ENCODE measurements at regions not wholly inside any gene's neighbourhood (a gene's known extent, or its start where the extent isn't known, plus 50 kb on each side); places are given as distances from the start of the nearest gene placed in this dataset.

DNA sequence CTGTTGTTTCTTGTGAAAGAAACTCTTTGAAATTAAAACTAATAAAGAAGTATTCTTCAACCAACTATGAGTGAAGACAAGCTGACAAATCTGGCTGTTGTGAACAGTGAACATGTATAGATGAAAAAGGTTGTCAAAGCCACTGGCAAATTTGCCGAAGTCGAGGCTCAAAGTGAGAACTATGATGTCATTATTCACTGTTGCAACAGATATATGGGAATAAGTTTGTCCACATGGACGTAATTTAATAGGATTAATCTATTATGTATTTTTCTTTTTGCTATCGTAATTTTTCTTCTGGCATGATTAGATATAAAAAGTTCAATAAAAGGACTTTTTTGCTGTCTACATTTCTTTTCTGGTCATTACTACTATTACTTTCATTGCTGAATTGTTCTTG is 223.2 kb upstream of the ZNF507 start:
- no peak overlapping the region for H2AFZ ChIP-seq (ENCODE audit: low read depth)
- 19% methylated on average over 4 of the region's 4 CpGs for WGBS (ENCODE audit: low lambda C conversion rate)
- TF ChIP-seq, protein P1, sequence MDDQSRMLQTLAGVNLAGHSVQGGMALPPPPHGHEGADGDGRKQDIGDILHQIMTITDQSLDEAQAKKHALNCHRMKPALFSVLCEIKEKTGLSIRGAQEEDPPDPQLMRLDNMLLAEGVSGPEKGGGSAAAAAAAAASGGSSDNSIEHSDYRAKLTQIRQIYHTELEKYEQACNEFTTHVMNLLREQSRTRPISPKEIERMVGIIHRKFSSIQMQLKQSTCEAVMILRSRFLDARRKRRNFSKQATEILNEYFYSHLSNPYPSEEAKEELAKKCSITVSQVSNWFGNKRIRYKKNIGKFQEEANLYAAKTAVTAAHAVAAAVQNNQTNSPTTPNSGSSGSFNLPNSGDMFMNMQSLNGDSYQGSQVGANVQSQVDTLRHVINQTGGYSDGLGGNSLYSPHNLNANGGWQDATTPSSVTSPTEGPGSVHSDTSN (IDR thresholded peaks at IDR 0.05): no peak
- TF ChIP-seq GABPA (IDR thresholded peaks at IDR 0.05; ENCODE audit: low read depth): no peak
- no peak for TF ChIP-seq NRF1 (IDR thresholded peaks at IDR 0.05; ENCODE audit: low read depth, low read length)
- TF ChIP-seq TCF12 (IDR thresholded peaks at IDR 0.05): no peak
- TF ChIP-seq MEF2A (IDR thresholded peaks at IDR 0.05; ENCODE audit: borderline replicate concordance, low read depth): no peak
- TF ChIP-seq TEAD4 (IDR thresholded peaks at IDR 0.05; ENCODE audit: borderline replicate concordance, insufficient read depth): no peak
- TF ChIP-seq FOSL2 (IDR thresholded peaks at IDR 0.05; ENCODE audit: borderline replicate concordance, low read depth): no peak
- TF ChIP-seq, protein P2, sequence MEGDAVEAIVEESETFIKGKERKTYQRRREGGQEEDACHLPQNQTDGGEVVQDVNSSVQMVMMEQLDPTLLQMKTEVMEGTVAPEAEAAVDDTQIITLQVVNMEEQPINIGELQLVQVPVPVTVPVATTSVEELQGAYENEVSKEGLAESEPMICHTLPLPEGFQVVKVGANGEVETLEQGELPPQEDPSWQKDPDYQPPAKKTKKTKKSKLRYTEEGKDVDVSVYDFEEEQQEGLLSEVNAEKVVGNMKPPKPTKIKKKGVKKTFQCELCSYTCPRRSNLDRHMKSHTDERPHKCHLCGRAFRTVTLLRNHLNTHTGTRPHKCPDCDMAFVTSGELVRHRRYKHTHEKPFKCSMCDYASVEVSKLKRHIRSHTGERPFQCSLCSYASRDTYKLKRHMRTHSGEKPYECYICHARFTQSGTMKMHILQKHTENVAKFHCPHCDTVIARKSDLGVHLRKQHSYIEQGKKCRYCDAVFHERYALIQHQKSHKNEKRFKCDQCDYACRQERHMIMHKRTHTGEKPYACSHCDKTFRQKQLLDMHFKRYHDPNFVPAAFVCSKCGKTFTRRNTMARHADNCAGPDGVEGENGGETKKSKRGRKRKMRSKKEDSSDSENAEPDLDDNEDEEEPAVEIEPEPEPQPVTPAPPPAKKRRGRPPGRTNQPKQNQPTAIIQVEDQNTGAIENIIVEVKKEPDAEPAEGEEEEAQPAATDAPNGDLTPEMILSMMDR (IDR thresholded peaks at IDR 0.05): no peak
- no peak for TF ChIP-seq JUND (IDR thresholded peaks at IDR 0.05)
- TF ChIP-seq ELF1 (IDR thresholded peaks at IDR 0.05): no peak

DNA sequence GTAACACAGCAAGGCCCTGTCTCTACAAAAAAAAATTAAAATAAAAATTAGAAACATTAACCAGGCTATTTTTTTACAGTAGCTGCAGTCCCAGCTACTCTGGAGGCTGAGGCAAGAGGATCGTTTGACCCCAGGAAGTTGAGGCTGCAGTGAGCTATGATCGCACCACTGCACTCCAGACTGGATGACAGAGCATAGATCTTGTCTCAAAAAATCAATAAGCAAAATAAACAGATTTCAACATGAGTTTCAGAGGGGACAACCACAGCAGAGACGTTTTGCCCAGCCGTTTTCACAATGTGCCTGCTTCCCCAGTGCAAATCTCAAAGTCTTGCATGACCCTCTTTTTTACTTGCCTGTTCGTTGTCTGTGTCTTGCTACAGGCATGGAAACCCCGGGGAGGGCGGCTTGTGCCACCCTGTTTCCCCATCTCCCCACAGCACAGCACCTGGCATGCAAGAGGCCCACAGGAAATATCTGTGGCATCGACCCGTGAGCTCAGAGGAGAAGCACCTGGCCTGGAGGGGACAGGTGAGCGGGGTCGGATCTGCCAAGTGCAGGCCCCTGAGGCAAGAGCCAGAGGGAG is 222.0 kb upstream of the ZNF507 start:
- no peaks in the 10 kb centered on the region for H3F3A ChIP-seq (replicated peaks; ENCODE audit: insufficient read depth)
- H3K36me3 ChIP-seq (replicated peaks in 1 of 2; ENCODE audit: control insufficient read depth in 1 of 2, insufficient read depth in 2 of 2, low read length in 1 of 2): no peaks in the 10 kb centered on the region
- CTCF ChIA-PET: no interaction called here
- no peak overlapping the region for H3K4me2 ChIP-seq
- H3K9me2 ChIP-seq: no peaks in the 10 kb centered on the region
- H3K9me3 ChIP-seq: 0 out of 2 replicates have a peak, but pooled peaks cover 2% of the 10 kb centered on the region
- H3K79me2 ChIP-seq (ENCODE audit: insufficient read depth): no peaks in the 10 kb centered on the region
- H3K4me1 ChIP-seq (ENCODE audit: control insufficient read depth in 1 of 2, insufficient read depth in 2 of 2, low read depth in 1 of 2, low read length in 1 of 2): no peaks in the 10 kb centered on the region
- H2AFZ ChIP-seq (ENCODE audit: low read depth): no peak overlapping the region
- no peak overlapping the region for H3K4me3 ChIP-seq (ENCODE audit: low read depth in 2 of 2, low read length in 1 of 2)
- no peaks in the 10 kb centered on the region for H3K27me3 ChIP-seq (ENCODE audit: insufficient read depth)
- POLR2A ChIA-PET: no interaction called here
- WGBS (ENCODE audit: low lambda C conversion rate): 16% methylated on average over 9 of the region's 11 CpGs
- no peak overlapping the region for H3K27ac ChIP-seq (ENCODE audit: low read depth in 2 of 2, low read length in 1 of 2)
- DNase-seq: no peak
- H3K9ac ChIP-seq: no peak overlapping the region
- no peaks in the 10 kb centered on the region for H4K20me1 ChIP-seq (ENCODE audit: insufficient read depth)
- TF ChIP-seq TEAD4 (IDR thresholded peaks at IDR 0.05; ENCODE audit: borderline replicate concordance, insufficient read depth) (no peak), GABPA (IDR thresholded peaks at IDR 0.05; ENCODE audit: low read depth) (no peak), RFX5 (IDR thresholded peaks at IDR 0.05; ENCODE audit: low read length) (no peak), RCOR1 (IDR thresholded peaks at IDR 0.05; ENCODE audit: low read length) (no peak), SIN3A (IDR thresholded peaks at IDR 0.05; ENCODE audit: borderline replicate concordance, low read depth, low read length) (no peak), GATA2 (CRISPR knock-in tag; IDR thresholded peaks at IDR 0.05) (no peak), MXI1 (IDR thresholded peaks at IDR 0.05; ENCODE audit: low read depth, low read length) (no peak)
- TF ChIP-seq, protein P3, sequence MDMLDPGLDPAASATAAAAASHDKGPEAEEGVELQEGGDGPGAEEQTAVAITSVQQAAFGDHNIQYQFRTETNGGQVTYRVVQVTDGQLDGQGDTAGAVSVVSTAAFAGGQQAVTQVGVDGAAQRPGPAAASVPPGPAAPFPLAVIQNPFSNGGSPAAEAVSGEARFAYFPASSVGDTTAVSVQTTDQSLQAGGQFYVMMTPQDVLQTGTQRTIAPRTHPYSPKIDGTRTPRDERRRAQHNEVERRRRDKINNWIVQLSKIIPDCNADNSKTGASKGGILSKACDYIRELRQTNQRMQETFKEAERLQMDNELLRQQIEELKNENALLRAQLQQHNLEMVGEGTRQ (IDR thresholded peaks at IDR 0.05; ENCODE audit: borderline replicate concordance, low read depth, low read length): no peak
- TF ChIP-seq, protein P2 (IDR thresholded peaks at IDR 0.05): no peak
- TF ChIP-seq, protein P4, sequence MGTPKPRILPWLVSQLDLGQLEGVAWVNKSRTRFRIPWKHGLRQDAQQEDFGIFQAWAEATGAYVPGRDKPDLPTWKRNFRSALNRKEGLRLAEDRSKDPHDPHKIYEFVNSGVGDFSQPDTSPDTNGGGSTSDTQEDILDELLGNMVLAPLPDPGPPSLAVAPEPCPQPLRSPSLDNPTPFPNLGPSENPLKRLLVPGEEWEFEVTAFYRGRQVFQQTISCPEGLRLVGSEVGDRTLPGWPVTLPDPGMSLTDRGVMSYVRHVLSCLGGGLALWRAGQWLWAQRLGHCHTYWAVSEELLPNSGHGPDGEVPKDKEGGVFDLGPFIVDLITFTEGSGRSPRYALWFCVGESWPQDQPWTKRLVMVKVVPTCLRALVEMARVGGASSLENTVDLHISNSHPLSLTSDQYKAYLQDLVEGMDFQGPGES (IDR thresholded peaks at IDR 0.05; ENCODE audit: low read depth, low read length): no peak

More for the DNA sequence above, 223.2 kb upstream of the ZNF507 start:
- CTCF ChIA-PET: interaction anchor here (0.7 kb wide), 1 partner anchor 16 kb away, joined by 3 read pairs; no protein-coding TSS in a partner anchor
- H3K9me2 ChIP-seq: no peaks in the 10 kb centered on the region
- no peaks in the 10 kb centered on the region for H3K27me3 ChIP-seq (ENCODE audit: insufficient read depth)
- H3K36me3 ChIP-seq (replicated peaks in 1 of 2; ENCODE audit: control insufficient read depth in 1 of 2, insufficient read depth in 2 of 2, low read length in 1 of 2): no peaks in the 10 kb centered on the region
- POLR2A ChIA-PET: no interaction called here
- no peaks in the 10 kb centered on the region for H3F3A ChIP-seq (replicated peaks; ENCODE audit: insufficient read depth)
- 0 out of 2 replicates have a peak, but pooled peaks cover 4% of the 10 kb centered on the region for H3K9me3 ChIP-seq
- no peak for DNase-seq
- no peaks in the 10 kb centered on the region for H3K4me1 ChIP-seq (ENCODE audit: control insufficient read depth in 1 of 2, insufficient read depth in 2 of 2, low read depth in 1 of 2, low read length in 1 of 2)
- no peak overlapping the region for H3K27ac ChIP-seq (ENCODE audit: low read depth in 2 of 2, low read length in 1 of 2)
- no peaks in the 10 kb centered on the region for H4K20me1 ChIP-seq (ENCODE audit: insufficient read depth)
- H3K4me3 ChIP-seq (ENCODE audit: low read depth in 2 of 2, low read length in 1 of 2): no peak overlapping the region
- no peaks in the 10 kb centered on the region for H3K79me2 ChIP-seq (ENCODE audit: insufficient read depth)
- H3K4me2 ChIP-seq: no peak overlapping the region
- H3K9ac ChIP-seq: no peak overlapping the region

All from SK-N-SH (cell line).